ENCODE measurements at regions not wholly inside any gene's neighbourhood (a gene's known extent, or its start where the extent isn't known, plus 50 kb on each side); places are given as distances from the start of the nearest gene placed in this dataset.

GRCh38 chr2:146037334-146037870 is 1517.5 kb upstream of the ZEB2 start:
- no peak overlapping the region for H3K4me3 ChIP-seq
- intact Hi-C loops (cut with DNase I; ENCODE audit: low total_unique reads), result no loop called here
- no peaks in the 10 kb centered on the region for H3K9me3 ChIP-seq
- no peaks in the 10 kb centered on the region for H3K4me1 ChIP-seq
- H3K36me3 ChIP-seq, result no peaks in the 10 kb centered on the region
- H3K27me3 ChIP-seq, result no peaks in the 10 kb centered on the region
- TF ChIP-seq POLR2A (IDR thresholded peaks at IDR 0.05) (no peak), POLR2AphosphoS5 (IDR thresholded peaks at IDR 0.05) (no peak), CTCF (IDR thresholded peaks at IDR 0.05) (no peak)
- no peak for DNase-seq (ENCODE audit: low spot score in 2 of 2)
- no peak overlapping the region for H3K27ac ChIP-seq

GRCh38 chr2:146031158-146031557 is 1511.2 kb upstream of the ZEB2 start:
- intact Hi-C loops (cut with DNase I; ENCODE audit: low total_unique reads), result no loop called here
- DNase-seq (ENCODE audit: low spot score in 2 of 2), result no peak

GRCh38 chr2:146027156-146027555 is 1507.2 kb upstream of the ZEB2 start:
- Histone ChIP-seq H3K27ac (no peak overlapping the region), H3K27me3 (no peaks in the 10 kb centered on the region), H3K36me3 (no peaks in the 10 kb centered on the region), H3K4me3 (no peak overlapping the region), H3K4me1 (no peaks in the 10 kb centered on the region), H3K9me3 (no peaks in the 10 kb centered on the region)
- no peak for TF ChIP-seq CTCF (IDR thresholded peaks at IDR 0.05)
- TF ChIP-seq POLR2AphosphoS5 (IDR thresholded peaks at IDR 0.05), result no peak
- intact Hi-C loops (cut with DNase I; ENCODE audit: low total_unique reads), result no loop called here
- no peak for DNase-seq (ENCODE audit: low spot score in 2 of 2)

More at GRCh38 chr2:146031158-146031557, 1511.2 kb upstream of the ZEB2 start:
- no peaks in the 10 kb centered on the region for H3K4me1 ChIP-seq
- H3K9me3 ChIP-seq, result no peaks in the 10 kb centered on the region
- no peak overlapping the region for H3K27ac ChIP-seq
- TF ChIP-seq CTCF (IDR thresholded peaks at IDR 0.05), result no peak
- no peak for TF ChIP-seq POLR2AphosphoS5 (IDR thresholded peaks at IDR 0.05)
- TF ChIP-seq POLR2A (IDR thresholded peaks at IDR 0.05), result no peak
- no peaks in the 10 kb centered on the region for H3K27me3 ChIP-seq
- no peak overlapping the region for H3K4me3 ChIP-seq
- H3K36me3 ChIP-seq, result no peaks in the 10 kb centered on the region

GRCh38 chr2:146025519-146025918 is 1505.6 kb upstream of the ZEB2 start:
- no peak for DNase-seq (ENCODE audit: low spot score in 2 of 2)
- H3K36me3 ChIP-seq, result no peaks in the 10 kb centered on the region
- H3K27me3 ChIP-seq, result no peaks in the 10 kb centered on the region
- no peaks in the 10 kb centered on the region for H3K4me1 ChIP-seq
- TF ChIP-seq POLR2A (IDR thresholded peaks at IDR 0.05) (no peak), POLR2AphosphoS5 (IDR thresholded peaks at IDR 0.05) (no peak), CTCF (IDR thresholded peaks at IDR 0.05) (no peak)
- H3K27ac ChIP-seq, result no peak overlapping the region
- no peak overlapping the region for H3K4me3 ChIP-seq
- intact Hi-C loops (cut with DNase I; ENCODE audit: low total_unique reads), result no loop called here
- no peaks in the 10 kb centered on the region for H3K9me3 ChIP-seq

GRCh38 chr2:146024212-146024743 is 1504.4 kb upstream of the ZEB2 start:
- H3K36me3 ChIP-seq, result no peaks in the 10 kb centered on the region
- no peaks in the 10 kb centered on the region for H3K27me3 ChIP-seq
- no peak for DNase-seq (ENCODE audit: low spot score in 2 of 2)
- H3K9me3 ChIP-seq, result no peaks in the 10 kb centered on the region
- intact Hi-C loops (cut with DNase I; ENCODE audit: low total_unique reads), result no loop called here
- TF ChIP-seq POLR2A (IDR thresholded peaks at IDR 0.05) (no peak), POLR2AphosphoS5 (IDR thresholded peaks at IDR 0.05) (no peak), CTCF (IDR thresholded peaks at IDR 0.05) (no peak)
- H3K27ac ChIP-seq, result no peak overlapping the region
- H3K4me1 ChIP-seq, result no peaks in the 10 kb centered on the region
- no peak overlapping the region for H3K4me3 ChIP-seq
